BLaER1 (cell line): ENCODE measurements at regions not wholly inside any gene's neighbourhood (a gene's known extent, or its start where the extent isn't known, plus 50 kb on each side); places are given as distances from the start of the nearest gene placed in this dataset.

Experiments used
- H3K27ac ChIP-seq: shearing (Covaris generic); formaldehyde crosslinking; 2 replicates; pipeline ENCODE4 v1.8.1; 2022
- H3K27me3 ChIP-seq: shearing (Covaris generic); formaldehyde crosslinking; 2 replicates; pipeline ENCODE4 v1.8.1; 2022
- H3K36me3 ChIP-seq: shearing (Covaris generic); formaldehyde crosslinking; 2 replicates; pipeline ENCODE4 v1.8.1; 2022
- H3K4me1 ChIP-seq: shearing (Covaris generic); formaldehyde crosslinking; 2 replicates; pipeline ENCODE4 v1.8.1; 2022
- H3K4me2 ChIP-seq: shearing (Covaris generic); formaldehyde crosslinking; 2 replicates; pipeline ENCODE4 v1.8.1; 2022
- H3K4me3 ChIP-seq: shearing (Covaris generic); formaldehyde crosslinking; 2 replicates; pipeline ENCODE4 v1.8.1; 2022
- H3K9ac ChIP-seq: shearing (Covaris generic); formaldehyde crosslinking; 2 replicates; pipeline ENCODE4 v1.8.1; 2022
- H3K9me3 ChIP-seq: shearing (Covaris generic); formaldehyde crosslinking; 2 replicates; pipeline ENCODE4 v1.8.1; 2022
- H4K20me1 ChIP-seq: shearing (Covaris generic); formaldehyde crosslinking; 2 replicates; pipeline ENCODE4 v1.8.1; 2022
- Cebpa-rat ChIP-seq: shearing (Covaris generic); IDR thresholded peaks from 2 replicates; pipeline ENCODE4 v1.8.1; 2022

DNA sequence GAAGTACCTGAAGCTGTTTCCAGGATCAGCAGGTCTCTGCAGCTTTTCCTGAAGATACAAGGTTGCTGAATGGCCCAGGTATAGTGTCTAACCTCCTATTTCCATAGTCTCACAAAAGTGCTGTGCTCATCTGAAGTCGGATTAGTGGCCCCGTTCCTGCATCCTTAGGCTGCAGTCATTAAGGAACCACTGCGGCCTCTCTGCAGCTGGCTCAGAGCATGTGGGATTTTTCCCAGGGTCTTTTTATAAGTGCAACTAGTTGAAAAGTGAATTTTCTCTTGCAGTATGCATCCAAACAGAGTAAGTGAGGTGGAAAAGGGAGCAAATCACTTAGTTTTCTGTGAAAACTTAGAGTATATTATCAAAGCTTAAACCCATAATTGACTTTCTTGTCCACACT, 565.3 kb upstream of the NEGR1 start:
- H3K27ac ChIP-seq, result no peak overlapping the region
- no peak overlapping the region for H3K4me2 ChIP-seq
- H4K20me1 ChIP-seq, result no peaks in the 10 kb centered on the region
- no peaks in the 10 kb centered on the region for H3K9me3 ChIP-seq
- no peaks in the 10 kb centered on the region for H3K4me1 ChIP-seq
- no peak for TF ChIP-seq Cebpa-rat
- no peak overlapping the region for H3K9ac ChIP-seq
- no peaks in the 10 kb centered on the region for H3K27me3 ChIP-seq
- no peak overlapping the region for H3K4me3 ChIP-seq
- no peaks in the 10 kb centered on the region for H3K36me3 ChIP-seq

DNA sequence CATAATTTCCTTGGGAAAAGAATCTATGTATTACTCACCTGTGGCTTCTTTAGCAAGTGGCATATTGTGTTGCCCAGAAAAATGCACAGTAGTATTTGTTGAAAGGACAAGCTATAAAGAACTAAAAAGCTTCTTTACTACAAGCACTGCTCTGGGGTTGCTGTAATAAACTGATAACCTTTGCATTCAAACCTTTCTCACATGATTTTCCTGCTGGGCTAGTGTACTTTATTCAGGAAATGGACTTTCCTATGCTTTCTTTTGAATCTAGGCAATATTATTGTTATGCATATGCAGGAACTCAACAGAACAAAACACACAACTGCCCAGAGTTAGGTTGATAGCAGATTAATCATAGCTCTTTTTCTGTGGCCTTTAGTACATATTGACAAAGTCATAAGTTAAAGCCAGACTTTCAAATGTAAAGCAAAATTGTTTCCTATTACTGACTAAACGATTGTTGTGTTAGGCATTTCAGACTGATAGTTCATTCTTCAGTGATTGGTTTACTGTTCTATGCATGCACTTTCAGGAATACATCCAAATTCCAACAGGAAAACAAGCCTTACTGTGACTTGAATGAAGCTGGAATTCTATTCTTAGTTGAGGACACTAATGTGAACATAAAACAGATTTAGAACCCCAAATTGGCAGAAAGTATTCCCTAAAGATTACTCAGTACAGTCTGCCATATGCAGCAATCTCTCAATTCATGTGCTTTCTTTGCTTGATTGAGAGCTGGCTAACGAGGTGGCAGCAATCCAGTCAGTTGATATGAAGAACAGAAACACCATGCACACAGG, 564.3 kb upstream of the NEGR1 start:
- Histone ChIP-seq H3K9ac (no peak overlapping the region), H3K4me1 (no peaks in the 10 kb centered on the region), H4K20me1 (no peaks in the 10 kb centered on the region), H3K27me3 (no peaks in the 10 kb centered on the region), H3K4me2 (no peak overlapping the region), H3K9me3 (no peaks in the 10 kb centered on the region), H3K4me3 (no peak overlapping the region), H3K27ac (no peak overlapping the region), H3K36me3 (no peaks in the 10 kb centered on the region)
- TF ChIP-seq Cebpa-rat, result no peak

DNA sequence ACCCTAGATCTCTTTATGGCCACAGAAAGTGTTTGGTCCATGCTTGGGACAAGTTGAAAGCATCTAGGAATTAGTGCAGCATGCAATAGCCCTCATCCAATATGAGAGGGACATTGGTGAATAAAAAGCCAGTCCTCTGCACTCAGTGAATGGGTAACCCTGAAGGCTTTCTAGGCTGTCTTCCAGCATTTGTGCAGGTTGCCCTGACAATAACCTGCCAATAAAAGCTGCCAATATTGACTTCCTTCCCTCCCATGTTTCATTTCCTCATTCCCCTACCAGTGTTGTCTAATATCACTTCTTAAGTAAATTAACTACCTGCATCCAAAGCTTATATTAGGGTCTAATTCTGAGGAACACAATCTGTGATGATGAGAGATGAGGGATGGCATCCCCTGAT, 563.6 kb upstream of the NEGR1 start:
- Histone ChIP-seq H3K4me2 (no peak overlapping the region), H3K4me3 (no peak overlapping the region), H3K27ac (no peak overlapping the region), H3K9me3 (no peaks in the 10 kb centered on the region), H3K27me3 (no peaks in the 10 kb centered on the region), H3K4me1 (no peaks in the 10 kb centered on the region), H3K36me3 (no peaks in the 10 kb centered on the region), H3K9ac (no peak overlapping the region), H4K20me1 (no peaks in the 10 kb centered on the region)
- TF ChIP-seq Cebpa-rat, result no peak

DNA sequence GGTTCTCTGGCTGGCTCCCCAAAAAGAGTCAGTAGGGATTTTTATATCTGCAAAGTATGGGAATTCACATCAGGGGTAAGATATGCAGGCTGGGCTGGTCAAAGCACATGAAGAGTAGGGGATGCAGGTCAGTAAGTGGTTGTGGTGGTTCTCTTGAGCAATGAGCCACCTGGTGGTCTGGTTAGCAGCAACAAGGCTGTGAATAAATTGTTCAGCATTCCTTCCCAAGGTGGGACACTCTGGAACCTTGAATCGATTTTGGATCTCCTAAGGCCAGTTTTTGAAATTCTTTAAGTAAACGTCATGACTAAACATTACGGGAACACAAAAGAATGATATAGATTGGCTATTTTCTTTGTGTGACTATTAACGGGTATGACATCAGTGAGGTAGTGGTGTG, 563.0 kb upstream of the NEGR1 start:
- Histone ChIP-seq H3K9me3 (no peaks in the 10 kb centered on the region), H3K4me2 (no peak overlapping the region), H3K27ac (no peak overlapping the region), H3K4me3 (no peak overlapping the region), H3K27me3 (no peaks in the 10 kb centered on the region), H3K36me3 (no peaks in the 10 kb centered on the region), H4K20me1 (no peaks in the 10 kb centered on the region), H3K9ac (no peak overlapping the region), H3K4me1 (no peaks in the 10 kb centered on the region)
- TF ChIP-seq Cebpa-rat, result no peak

DNA sequence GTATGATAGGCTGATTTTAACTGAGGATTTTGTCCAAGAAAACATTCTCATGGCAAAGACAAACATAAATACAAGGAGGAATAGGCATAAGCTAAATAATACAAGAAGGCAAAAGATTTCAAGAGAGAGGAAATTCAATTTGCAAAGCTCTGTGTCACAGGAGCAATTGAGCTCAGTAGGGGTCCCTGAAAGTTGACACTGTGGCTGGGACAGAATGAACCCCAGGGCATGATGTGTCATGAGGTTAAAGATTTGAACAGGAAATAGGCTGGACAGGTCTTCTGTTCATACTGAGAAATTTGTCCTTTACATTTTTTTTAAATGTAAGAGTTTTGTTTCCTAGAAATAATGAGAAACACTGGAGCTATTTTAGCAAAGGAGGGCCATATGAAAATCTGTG, 555.4 kb upstream of the NEGR1 start:
- H3K36me3 ChIP-seq, result no peaks in the 10 kb centered on the region
- no peak overlapping the region for H3K4me3 ChIP-seq
- no peak overlapping the region for H3K4me2 ChIP-seq
- H3K9ac ChIP-seq, result no peak overlapping the region
- H3K27ac ChIP-seq, result no peak overlapping the region
- no peaks in the 10 kb centered on the region for H3K27me3 ChIP-seq
- H3K9me3 ChIP-seq, result 0 out of 2 replicates have a peak, but pooled peaks cover 2% of the 10 kb centered on the region
- no peaks in the 10 kb centered on the region for H3K4me1 ChIP-seq
- H4K20me1 ChIP-seq, result no peaks in the 10 kb centered on the region
- TF ChIP-seq Cebpa-rat, result no peak

DNA sequence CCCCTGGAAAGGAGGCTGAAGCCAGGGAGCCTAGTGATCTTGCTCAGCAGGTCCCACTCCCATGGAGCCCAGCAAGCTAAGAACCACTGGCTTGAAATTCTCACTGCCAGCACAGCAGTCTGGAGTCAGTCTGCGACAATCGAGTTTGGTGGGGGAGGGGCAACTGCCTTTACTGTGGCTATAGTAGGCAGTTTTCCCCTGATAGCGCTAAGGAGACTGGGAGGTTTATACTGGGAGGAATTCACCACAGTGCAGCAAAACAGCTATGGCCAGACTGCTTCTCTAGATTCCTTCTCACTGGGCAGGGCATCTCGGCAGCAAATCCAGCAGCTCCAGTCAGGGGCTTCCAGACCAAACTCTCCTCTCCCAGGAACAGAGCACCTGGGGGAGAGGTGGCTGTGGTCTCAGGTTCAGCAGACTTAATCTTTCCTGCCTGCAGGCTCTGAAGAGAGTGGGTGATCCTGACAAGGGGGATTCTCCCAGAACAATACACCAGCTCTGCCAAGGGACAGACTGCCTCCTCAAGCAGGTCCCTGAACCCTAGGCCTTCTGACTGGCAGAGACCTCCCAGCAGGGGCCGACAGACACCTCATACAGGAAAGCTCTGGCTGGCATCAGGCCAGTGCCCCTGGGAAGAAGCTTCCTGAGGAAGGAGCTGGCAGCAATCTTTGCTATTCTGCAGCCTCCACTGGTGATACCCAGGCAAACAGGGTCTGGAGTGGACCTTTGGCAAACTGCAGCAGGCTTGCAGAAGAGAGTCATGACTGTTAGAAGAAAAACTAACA, 548.5 kb upstream of the NEGR1 start:
- Histone ChIP-seq H3K4me2 (no peak overlapping the region), H3K9ac (no peak overlapping the region), H4K20me1 (no peaks in the 10 kb centered on the region), H3K27me3 (no peaks in the 10 kb centered on the region), H3K4me3 (no peak overlapping the region), H3K4me1 (no peaks in the 10 kb centered on the region), H3K27ac (no peak overlapping the region), H3K9me3 (0 out of 2 replicates have a peak, but pooled peaks cover 7% of the 10 kb centered on the region), H3K36me3 (no peaks in the 10 kb centered on the region)
- TF ChIP-seq Cebpa-rat, result no peak

DNA sequence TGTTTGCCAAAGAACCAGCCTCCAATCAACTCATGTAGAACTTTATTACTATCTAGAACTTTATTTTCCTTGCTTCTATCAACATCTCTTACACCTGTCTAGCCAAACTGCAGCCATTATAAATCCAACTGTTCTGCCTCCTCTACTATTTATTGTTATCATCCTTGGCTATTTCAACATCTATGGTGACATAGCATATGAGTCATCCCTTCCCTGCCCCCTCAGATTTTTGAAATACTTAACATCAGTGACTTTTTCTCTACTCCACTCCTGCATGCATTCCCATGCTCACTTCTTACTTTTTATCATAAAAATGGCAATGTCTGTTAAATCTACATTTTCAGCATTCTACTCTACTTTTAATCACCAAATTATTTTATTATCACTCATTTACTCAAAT, 544.9 kb upstream of the NEGR1 start:
- H3K36me3 ChIP-seq, result no peaks in the 10 kb centered on the region
- peaks cover 5% of the 10 kb centered on the region; the same call in 1 of the 2 replicates for H3K9me3 ChIP-seq
- no peak overlapping the region for H3K9ac ChIP-seq
- no peaks in the 10 kb centered on the region for H3K4me1 ChIP-seq
- no peak overlapping the region for H3K4me2 ChIP-seq
- H3K27me3 ChIP-seq, result no peaks in the 10 kb centered on the region
- no peaks in the 10 kb centered on the region for H4K20me1 ChIP-seq
- H3K27ac ChIP-seq, result no peak overlapping the region
- no peak overlapping the region for H3K4me3 ChIP-seq
- TF ChIP-seq Cebpa-rat, result no peak

DNA sequence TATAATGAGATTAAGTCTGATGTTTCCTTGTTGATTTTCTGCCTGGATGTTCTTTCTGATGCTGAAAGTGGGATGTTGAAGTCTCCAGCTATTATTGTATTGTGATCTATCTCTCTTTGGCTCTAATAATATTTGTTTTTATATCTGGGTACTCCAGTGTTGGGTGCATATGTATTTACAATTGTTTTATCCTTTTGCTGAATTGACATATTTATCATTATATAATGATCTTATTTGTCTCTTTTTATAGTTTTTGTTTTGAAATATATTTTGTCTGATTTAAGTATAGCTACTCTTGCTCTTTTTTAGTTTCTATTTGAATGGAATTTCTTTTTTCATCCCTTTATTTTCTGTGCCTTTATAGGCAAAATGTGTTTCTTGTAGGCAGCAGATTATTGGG, 522.2 kb upstream of the NEGR1 start:
- Histone ChIP-seq H3K9ac (no peak overlapping the region), H3K4me2 (no peak overlapping the region), H4K20me1 (no peaks in the 10 kb centered on the region), H3K36me3 (no peaks in the 10 kb centered on the region), H3K4me1 (no peaks in the 10 kb centered on the region), H3K9me3 (no peaks in the 10 kb centered on the region), H3K4me3 (no peak overlapping the region), H3K27ac (no peak overlapping the region), H3K27me3 (no peaks in the 10 kb centered on the region)
- TF ChIP-seq Cebpa-rat, result no peak

DNA sequence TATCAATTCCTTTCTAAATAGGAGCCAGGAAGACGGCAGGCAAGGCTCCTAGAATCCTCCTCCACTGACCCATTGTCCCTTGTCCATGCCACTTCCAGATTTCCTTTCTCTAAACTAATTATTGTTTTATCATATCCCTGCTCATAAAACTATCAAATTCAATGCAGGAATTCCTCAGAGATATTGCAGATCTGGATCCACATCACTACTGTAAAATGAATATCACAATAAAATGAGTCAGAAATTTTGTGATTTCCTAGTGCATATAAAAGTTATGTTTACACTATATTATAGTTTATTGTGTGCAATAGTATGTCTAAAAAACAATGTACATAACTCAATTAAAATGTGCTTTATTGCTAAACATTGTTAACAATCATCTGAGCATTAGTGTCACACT, 498.7 kb upstream of the NEGR1 start:
- Histone ChIP-seq H3K4me2 (no peak overlapping the region), H3K27ac (no peak overlapping the region), H4K20me1 (no peaks in the 10 kb centered on the region), H3K9ac (no peak overlapping the region), H3K4me3 (no peak overlapping the region), H3K9me3 (no peaks in the 10 kb centered on the region), H3K4me1 (no peaks in the 10 kb centered on the region), H3K27me3 (no peaks in the 10 kb centered on the region), H3K36me3 (no peaks in the 10 kb centered on the region)
- TF ChIP-seq Cebpa-rat, result no peak

DNA sequence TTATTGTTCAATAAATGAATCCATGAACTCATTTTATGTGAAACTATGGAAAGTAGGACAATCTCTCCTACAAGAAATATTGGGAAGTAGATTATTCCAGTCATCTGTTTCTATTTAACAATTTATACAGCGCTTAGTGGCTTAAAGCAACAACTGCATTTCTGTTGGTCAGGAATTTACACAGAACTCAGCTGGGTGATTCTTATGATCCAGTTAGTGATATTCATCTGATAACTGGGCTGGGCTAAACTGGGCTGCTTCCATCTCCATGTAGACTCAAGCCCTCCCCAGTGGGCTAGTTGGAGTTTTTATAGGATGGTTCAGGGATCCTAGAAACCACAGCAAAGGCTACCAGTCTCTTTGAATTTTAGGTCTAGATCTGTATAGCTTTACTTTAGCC, 497.9 kb upstream of the NEGR1 start:
- Histone ChIP-seq H4K20me1 (no peaks in the 10 kb centered on the region), H3K9me3 (no peaks in the 10 kb centered on the region), H3K4me3 (no peak overlapping the region), H3K4me1 (no peaks in the 10 kb centered on the region), H3K4me2 (no peak overlapping the region), H3K9ac (no peak overlapping the region), H3K27ac (no peak overlapping the region), H3K27me3 (no peaks in the 10 kb centered on the region), H3K36me3 (no peaks in the 10 kb centered on the region)
- no peak for TF ChIP-seq Cebpa-rat
